ENCODE measurements at regions not wholly inside any gene's neighbourhood (a gene's known extent, or its start where the extent isn't known, plus 50 kb on each side); places are given as distances from the start of the nearest gene placed in this dataset.

DNA sequence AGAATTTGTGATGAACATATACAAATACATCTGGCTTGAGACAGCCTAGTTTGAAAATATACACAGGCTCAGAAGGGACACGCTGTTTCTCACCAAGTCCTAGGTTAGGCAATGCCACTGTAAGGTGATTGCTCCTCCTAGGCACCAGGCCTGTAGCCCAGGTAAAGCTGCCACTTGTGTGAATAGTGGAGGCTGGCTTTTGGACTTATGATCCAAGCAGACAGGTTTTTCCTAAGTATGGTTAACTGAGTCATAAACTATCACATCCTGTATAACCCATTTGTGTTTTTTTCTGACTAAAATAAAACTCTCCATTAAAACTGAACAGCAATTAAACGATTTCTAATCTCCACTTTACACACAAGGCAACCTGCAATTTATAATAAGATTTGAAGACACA, 81.0 kb downstream of the SEMA4F start:
- no peak for FAIRE-seq
- TF ChIP-seq, protein P1, sequence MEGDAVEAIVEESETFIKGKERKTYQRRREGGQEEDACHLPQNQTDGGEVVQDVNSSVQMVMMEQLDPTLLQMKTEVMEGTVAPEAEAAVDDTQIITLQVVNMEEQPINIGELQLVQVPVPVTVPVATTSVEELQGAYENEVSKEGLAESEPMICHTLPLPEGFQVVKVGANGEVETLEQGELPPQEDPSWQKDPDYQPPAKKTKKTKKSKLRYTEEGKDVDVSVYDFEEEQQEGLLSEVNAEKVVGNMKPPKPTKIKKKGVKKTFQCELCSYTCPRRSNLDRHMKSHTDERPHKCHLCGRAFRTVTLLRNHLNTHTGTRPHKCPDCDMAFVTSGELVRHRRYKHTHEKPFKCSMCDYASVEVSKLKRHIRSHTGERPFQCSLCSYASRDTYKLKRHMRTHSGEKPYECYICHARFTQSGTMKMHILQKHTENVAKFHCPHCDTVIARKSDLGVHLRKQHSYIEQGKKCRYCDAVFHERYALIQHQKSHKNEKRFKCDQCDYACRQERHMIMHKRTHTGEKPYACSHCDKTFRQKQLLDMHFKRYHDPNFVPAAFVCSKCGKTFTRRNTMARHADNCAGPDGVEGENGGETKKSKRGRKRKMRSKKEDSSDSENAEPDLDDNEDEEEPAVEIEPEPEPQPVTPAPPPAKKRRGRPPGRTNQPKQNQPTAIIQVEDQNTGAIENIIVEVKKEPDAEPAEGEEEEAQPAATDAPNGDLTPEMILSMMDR (IDR thresholded peaks at IDR 0.05; ENCODE audit: insufficient read depth, missing control alignments) = no peak
- DNase-seq (ENCODE audit: insufficient read length, low spot score) = no peak

DNA sequence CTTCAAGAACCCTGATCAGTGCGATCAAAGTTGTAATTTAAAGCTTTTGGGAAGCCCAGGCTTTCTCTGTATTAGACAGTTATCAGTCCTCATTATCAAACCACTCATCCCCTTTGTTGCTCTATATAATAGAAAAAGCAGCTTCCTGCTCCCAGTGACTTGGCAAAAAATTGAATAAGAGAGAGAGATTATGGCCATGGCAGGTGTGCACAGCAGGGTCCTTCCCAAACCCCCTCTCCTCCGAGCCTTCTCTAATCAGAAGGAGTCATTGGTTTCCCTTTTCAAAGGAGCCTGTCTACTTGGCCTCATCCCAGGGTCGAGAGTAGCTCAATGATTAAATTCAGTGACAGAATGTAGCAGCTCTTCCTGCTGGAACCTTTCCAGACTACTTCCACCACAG, 81.5 kb downstream of the SEMA4F start:
- TF ChIP-seq, protein P1 (IDR thresholded peaks at IDR 0.05; ENCODE audit: insufficient read depth, missing control alignments) = no peak
- DNase-seq (ENCODE audit: insufficient read length, low spot score) (no peak), FAIRE-seq (no peak)

DNA sequence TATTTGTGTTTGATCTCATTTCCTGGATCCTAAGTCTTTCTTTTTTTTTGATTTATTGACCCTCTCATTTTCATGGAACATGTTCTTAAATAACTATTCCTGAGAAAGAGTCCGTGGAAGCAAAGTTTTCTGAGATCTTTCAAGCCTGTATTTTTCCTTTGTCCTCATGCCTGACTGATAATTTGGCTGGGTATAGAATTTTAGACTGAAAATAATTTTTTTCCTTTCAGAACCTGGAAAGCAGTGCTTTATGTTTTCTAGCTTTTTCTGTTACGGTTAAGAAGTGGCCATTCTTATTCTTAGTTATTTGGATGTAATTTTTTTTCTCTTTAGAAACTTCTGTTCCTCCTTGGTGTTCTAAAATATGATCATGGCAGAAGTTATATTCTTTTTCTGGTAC, 82.5 kb downstream of the SEMA4F start:
- no peak for FAIRE-seq
- no peak for DNase-seq (ENCODE audit: insufficient read length, low spot score)
- TF ChIP-seq, protein P1 (IDR thresholded peaks at IDR 0.05; ENCODE audit: insufficient read depth, missing control alignments) = no peak

DNA sequence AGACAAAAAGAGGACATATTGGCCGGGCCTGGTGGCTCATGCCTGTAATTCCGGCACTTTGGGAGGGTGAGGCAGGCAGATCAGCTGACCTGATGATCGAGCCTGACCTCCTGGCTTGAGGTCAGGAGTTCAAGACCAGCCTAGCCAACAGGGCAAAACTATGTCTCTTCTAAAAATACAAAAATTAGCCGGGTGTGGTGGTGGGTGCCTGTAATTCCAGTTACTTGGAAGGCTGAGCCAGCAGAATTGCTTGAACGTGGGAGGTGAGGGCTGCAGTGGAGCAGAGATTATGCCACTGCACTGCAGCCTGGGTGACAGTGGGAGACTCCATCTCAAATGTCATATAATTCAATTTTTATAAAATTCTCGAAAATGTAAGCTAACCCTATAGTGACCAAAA, 84.5 kb downstream of the SEMA4F start:
- DNase-seq (ENCODE audit: insufficient read length, low spot score) (no peak), FAIRE-seq (no peak)
- TF ChIP-seq, protein P1 (IDR thresholded peaks at IDR 0.05; ENCODE audit: insufficient read depth, missing control alignments) = no peak

DNA sequence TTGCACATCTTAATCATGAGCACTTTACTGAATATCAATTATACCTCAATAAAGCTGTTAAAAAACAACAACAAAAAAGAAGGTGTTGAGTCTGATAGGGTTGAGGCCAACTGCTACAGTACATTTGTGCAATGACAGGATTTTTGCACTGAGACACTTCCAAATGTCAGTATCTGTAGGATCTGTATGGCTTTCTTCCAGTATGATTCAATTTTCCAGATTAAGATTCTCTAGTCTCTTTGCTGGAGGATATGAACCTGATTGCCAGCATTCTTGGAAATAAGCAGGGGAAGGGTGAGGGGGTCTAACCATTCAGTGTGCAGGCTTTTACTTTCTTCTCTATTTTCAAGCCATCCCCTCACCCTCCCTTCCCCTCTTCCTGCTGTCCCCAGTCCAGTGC, 85.1 kb downstream of the SEMA4F start:
- no peak for FAIRE-seq
- no peak for DNase-seq (ENCODE audit: insufficient read length, low spot score)
- TF ChIP-seq, protein P1 (IDR thresholded peaks at IDR 0.05; ENCODE audit: insufficient read depth, missing control alignments) = no peak

DNA sequence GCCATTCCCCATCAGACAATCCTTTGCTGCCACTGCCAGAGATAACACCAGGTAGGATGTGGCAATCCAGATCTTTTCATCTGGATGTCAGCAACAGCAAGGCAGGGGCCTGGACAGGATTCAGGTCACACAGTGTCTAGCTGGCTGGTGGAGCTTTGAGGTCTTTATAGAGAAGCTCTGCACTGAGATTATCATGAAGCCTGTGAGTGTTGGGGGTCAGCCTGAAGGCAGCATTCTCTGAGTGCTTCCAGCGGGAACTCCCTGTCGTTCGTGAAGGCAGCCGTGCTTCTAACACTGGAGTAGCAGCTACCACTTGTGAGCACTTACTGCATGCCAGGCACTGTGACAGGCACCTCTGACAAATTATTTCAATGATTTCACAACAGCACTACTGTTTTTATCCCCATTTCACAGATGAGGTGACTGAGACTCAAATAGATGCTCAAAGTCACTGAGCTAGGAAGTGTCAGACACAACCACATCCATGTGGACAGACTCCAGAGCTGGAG, 85.7 kb downstream of the SEMA4F start:
- TF ChIP-seq, protein P1 (IDR thresholded peaks at IDR 0.05; ENCODE audit: insufficient read depth, missing control alignments) = no peak
- FAIRE-seq = no peak
- DNase-seq (ENCODE audit: insufficient read length, low spot score) = no peak

DNA sequence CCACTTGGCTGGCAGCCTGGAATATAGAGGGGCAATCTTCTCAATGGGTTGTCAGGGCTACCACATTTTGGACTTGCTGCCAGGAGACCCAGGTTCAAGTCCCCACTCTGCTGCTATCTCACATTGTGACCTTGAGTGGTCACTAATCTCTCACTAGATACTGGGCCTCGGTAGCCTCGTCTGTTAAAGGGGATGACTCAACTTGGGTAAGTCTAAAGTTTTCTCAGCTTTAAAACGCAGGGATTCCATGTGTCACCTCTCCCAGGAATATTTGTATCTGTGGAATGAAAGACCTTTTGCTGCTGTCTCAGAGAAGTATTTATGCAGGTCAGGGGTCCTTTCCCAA, 86.3 kb downstream of the SEMA4F start:
- DNase-seq (ENCODE audit: insufficient read length, low spot score) (no peak), FAIRE-seq (no peak)
- TF ChIP-seq, protein P1 (IDR thresholded peaks at IDR 0.05; ENCODE audit: insufficient read depth, missing control alignments) = no peak
